Stimulated activated naive CD8-positive, alpha-beta T cell treated with anti-CD3 and anti-CD28 coated beads, Interleukin-15, Interleukin-2, amounts not matched to agents 100 U/mL and 50 U/mL, for 24 hours (primary cell): ENCODE measurements at regions not wholly inside any gene's neighbourhood (a gene's known extent, or its start where the extent isn't known, plus 50 kb on each side); places are given as distances from the start of the nearest gene placed in this dataset.
"Not testable (repeated sequence)": the region's sequence is repeated elsewhere in the genome, so short reads cannot be mapped to it uniquely, and the experiment has no call there.

Experiments
- ATAC-seq: fragments of 150-1000 bp; cut with Tn5 transposase; one replicate; pipeline ENCODE4 v1.10.0; 2021
- DNase-seq: peaks from one replicate; pipeline ENCODE4 v3.0.0; 2021

DNA sequence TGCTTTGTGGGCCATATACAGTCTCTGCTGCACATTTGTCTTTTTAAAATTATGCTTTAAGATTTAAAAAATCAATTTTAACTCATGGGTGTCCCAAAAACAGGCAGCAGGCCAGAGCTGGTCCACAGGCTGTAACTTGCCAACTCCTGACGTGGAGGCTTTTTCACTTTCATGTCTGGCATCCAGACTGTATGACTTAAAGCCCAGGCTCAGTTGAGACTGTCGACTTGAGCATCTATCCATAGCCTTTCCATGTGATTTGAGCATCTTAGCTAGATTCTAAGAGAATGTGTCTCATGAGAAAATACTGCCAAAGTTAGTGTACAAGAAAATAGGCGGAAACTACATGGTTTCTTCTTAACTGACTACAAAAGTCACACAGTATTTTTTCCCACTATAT is 559.0 kb upstream of the TUSC1 start:
- ATAC-seq (no peak), DNase-seq (no peak)

DNA sequence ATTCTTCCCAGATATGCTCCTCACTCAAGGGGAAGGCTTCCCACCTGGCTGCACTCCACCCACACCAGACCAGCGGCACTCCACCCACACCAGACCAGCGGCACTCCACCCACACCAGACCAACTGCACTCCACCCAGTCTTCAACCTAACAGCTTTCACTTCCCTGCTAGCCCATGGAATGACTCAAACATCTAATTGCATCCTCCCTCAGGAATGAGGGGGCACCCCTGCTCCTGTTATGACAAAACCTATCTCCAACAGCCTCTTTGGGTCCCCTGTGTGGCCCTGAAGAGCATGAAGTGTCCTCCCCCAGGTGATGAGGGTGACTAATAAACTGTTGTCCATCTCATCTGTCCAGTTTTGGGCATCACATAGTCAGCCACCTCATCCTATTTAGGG is 556.6 kb upstream of the TUSC1 start:
- no peak for DNase-seq
- no peak for ATAC-seq

DNA sequence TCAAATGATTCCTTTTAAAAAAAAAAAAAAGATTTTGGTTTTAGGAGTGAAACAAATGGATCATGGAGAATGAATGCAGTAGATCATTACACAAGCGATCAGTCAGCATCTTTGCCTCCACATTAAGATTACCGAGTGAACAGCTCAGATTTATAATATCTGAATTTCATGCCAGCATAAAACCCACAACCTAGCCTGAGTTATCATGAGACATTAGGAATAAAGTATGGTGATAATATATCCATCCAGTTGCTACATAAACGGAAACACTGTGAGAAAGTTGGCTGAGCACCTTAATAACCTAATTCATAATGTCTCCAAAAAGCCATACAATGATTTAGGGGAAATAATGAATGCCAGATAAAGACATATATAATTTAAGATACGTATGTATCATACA is 553.1 kb upstream of the TUSC1 start:
- DNase-seq (no peak), ATAC-seq (no peak)

DNA sequence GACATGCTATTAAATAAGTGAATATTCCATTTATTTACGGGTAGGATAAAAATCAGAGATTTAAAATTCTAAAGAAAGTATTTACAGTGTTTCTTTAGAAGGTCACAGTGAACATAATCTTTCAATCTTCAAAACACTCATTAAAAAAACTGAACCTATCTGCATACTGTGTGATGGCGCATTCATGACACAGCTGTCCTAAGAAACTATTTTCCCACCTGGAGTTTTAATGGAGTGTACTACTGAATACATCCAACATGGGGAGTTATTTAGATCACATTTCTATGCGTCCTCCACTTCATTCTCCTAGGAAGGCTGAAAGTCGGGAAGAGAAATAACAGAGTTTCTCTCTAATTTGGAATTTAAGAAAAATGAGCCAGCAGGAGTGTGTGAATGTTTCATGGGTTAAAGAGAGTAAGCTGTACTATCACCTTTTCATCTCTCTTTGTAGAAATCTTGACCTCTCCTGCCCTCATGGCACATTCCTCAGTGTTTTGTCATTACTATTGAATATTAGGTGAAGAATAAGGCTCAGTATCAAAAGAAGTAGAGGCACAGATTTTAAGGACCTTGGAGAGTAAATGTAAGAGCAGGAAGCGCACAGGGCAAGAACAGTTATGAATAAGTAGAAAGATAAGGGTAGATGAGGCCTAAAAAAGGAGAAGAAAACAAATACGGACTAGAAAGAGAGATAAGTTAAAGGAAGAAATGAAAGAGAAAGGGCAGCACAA is 551.2 kb upstream of the TUSC1 start:
- DNase-seq (no peak), ATAC-seq (no peak)

DNA sequence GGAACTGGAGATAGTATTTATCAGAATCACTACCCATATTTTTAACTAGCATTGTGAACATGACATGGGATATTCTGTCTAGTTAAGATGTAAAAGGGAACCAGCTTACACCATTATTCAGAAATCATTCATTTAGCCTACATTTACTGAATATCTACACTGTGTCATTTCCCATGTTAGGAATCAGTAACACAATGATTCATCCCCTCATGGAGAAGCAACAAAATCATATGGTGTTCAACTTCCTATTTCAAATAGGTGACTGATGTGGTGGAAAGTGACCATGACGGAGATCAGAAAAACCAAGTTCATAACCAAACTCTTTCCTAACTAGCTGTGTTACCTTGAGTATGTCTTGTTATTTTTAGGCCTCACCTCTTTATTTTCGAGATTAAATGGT is 550.0 kb upstream of the TUSC1 start:
- no peak for ATAC-seq
- no peak for DNase-seq

DNA sequence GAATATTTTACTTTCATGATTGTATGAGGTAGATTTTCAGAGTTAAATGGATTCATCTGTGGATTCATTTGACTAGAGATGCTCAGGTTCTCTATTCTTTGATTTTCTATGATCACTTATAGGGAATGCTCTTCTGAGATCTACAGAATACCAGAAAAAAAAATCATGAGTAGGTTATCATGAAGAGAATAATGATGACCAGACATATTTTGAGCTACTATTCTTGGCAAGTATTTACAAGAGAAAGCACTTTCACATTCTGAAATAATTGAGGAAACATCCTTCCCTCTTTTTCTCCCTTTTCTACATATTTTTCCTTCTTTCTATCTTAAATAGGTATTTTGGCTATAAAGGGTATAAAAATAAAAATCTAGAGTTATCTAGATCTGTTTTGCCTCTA is 543.0 kb upstream of the TUSC1 start:
- ATAC-seq (no peak), DNase-seq (no peak)

DNA sequence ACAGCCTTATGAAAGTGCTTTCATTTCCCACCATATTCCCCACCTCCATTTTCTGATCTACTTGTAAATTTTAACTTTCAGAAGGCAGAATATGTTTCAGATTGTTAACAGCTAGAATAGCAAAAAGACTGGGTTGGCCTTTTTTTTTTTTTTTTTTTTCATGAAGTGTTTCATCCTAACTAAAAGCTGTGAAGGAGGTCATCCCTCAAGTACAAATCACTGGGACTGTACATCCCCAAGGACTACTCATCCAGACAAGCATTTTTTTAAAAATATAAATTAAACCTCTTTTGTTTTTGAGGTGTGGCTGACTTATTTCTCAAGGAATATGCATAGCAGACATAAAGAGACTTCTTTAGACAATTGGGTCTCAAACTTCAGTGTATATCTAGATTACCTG is 542.1 kb upstream of the TUSC1 start:
- DNase-seq: no peak
- ATAC-seq: no peak

DNA sequence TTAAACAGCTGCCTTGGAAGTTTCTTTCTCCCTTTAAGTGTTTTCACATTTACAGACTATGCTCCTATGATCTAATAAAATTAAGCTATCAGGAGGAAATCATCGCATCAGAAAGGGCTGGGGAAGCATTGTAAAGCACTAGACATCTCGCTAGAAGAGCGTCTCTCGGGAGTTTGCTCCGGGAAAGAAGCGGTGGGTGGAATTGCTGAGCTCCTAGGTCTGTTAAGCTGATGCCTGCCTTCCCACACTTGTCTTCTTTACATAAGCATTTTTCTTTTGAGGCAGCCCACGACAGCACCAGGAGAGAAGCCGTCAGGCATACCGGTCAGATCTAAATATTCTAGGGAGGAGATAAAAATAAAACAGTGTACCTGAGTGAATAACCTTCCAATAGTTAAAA is 541.7 kb upstream of the TUSC1 start:
- DNase-seq: no peak

DNA sequence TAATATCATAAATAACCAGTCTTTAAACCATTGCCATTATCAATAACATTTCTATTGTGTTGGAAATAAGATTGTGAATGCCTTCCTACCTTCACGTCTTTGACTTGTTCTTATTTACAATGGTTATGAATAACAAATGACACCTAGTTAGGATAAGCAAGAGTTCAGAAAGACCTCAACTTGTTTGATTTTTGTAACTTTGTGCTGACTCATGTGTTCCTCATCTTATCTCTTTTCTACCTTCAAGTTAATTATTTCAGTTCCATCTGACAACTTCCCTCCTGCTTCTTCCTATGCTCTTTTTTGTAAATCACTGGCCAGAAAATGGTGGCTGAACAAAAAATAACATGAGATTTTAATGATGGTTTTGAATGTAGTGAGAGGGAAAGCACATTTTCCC is 538.5 kb upstream of the TUSC1 start:
- ATAC-seq (no peak), DNase-seq (no peak)

More for the DNA sequence above, 541.7 kb upstream of the TUSC1 start:
- no peak for ATAC-seq

DNA sequence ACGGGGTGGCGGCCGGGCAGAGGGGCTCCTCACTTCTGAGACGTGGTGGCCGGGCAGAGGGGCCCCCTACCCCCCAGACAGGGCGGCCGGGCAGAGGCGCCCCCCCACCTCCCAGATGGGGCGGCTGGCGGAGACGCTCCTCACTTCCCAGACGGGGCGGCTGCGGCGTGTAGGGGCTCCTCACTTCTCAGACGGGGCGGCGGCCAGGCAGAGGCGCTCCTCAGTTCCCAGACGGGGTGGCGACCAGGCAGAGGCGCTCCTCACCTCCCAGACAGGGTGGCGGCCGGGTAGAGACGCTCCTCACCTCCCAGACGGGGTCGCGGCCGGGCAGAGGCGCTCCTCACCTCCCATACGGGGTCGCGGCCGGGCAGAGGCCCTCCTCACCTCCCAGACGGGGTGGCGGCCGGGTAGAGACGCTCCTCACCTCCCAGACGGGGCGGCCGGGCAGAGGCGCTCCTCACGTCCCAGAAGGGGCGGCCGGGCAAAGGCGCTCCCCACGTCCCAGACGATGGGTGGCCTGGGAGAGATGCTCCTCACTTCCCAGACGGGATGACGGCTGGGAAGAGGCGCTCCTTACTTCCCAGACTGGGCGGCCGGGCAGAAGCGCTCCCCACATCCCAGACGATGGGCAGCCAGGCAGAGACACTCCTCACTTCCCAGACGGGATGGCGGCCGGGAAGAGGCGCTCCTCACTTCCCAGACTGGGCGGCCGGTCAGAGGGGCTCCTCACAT is 536.6 kb upstream of the TUSC1 start:
- not testable (repeated sequence) for ATAC-seq, DNase-seq

DNA sequence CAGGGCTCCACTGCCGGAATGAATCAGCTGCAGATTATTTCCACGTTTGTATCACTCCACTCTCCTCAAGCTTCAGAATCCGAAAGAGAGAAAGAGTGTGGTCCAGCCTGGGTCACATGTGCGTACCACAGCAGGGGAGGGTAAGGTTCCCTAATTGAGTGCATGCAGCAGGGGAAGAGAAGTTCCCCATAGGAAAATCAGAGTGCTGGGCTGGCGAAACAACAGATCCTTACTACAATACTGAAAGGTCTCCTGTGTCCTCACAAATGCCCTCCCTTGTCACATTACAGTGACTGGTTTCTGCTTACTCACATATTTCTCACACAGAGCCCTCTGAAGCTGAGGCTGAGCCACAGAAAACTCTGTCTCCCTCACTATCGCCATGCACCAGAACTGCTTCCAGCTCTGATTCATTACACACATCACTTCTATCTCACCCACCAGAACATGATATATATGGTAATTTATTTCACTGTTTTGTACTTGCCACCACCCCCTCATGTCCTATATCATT is 532.2 kb upstream of the TUSC1 start:
- no peak for DNase-seq
- ATAC-seq: no peak

DNA sequence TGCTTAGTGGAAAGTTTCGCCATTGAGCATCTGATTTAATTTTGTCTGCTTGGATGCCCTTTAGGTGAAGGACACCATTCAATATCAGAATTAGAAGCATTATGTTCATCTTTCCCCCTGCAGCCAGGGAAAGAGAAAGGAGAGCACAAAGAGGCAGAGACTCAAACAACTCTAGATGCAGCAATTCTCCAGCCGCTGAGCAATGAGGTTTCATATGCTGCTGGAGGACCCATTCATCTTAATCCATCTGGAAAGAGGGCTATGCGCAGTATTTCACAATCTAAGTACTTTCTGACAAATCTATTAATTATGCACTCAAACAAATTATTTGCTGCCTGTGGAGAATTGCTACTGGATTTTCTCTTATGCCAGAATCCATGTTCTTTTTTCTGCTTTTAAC is 527.0 kb upstream of the TUSC1 start:
- ATAC-seq: no peak
- DNase-seq: no peak

DNA sequence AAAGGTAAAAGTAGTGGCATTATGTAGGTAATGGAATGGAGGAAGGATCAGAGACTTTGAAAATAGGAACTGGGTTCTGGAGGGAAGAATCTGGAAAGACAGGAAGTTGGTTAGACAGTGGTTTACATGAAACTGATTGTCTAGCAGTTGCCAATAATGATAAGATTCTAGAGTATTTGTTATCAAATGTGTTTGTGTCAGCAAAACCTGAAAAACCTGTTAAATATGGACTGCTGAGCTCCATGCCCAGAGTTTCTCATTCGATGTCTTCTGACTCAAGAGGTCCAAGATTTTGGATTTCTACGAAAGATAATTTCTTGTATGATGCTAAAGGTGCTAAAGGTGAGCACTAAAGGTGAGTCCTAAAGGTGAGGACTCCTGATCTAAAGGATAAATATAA is 515.0 kb upstream of the TUSC1 start:
- ATAC-seq: no peak

DNA sequence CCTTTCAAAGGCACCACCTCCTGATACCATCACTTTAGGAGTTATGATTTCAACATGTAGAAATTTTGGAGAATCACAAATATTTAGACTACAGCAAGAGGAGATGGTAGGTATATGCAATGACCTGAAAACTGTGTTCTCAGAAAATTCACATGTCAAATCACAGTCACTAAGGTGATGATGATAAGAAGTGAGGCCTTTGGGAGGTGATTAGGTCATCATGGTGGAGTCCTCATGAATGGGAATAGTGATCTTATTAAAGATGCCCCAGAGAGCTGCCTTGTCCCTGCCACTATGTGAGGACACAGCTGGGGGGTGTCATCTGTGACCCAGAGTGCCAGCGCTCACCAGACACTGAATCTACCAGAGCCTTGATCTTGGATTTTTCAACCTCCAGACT is 513.5 kb upstream of the TUSC1 start:
- no peak for ATAC-seq
- DNase-seq: no peak

More for the DNA sequence above, 515.0 kb upstream of the TUSC1 start:
- DNase-seq: no peak

DNA sequence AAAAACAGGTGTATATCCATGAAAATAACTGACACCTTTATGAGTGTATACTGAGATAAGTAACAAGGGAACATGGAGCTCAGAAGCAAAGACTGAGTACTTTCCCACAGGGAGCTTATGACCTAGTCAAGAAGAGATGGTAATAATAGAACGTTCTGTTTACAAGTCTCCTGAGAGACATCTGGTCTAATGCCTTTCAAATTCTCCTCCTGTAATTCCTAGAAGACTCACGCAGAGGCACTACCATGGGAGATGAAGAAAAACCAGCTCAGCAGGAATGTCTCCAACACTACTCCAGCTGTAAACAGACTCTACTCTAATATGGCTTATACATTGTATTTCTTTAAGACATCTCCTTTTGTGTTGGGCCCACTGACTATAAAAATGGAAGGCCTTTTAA is 503.6 kb upstream of the TUSC1 start:
- no peak for DNase-seq
- ATAC-seq: no peak

DNA sequence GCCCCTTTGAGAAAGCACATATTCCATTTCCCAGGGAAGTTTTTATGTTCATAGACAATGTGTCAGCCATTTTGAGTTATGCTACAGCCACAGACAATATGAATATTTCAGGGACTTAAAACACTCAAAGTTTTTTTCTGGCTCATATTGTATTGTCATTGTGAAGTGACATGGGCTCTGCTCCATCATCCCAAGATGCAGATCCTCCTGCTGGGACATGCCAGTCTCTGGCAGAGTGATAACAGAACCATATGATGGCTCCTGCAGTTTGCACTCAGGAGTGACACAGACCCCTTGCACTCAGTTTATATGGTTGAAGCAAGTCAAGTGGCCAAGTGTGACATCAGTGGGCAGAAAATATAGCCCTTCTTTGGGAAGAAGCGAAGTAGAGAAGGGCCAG is 498.4 kb upstream of the TUSC1 start:
- DNase-seq (no peak), ATAC-seq (no peak)

DNA sequence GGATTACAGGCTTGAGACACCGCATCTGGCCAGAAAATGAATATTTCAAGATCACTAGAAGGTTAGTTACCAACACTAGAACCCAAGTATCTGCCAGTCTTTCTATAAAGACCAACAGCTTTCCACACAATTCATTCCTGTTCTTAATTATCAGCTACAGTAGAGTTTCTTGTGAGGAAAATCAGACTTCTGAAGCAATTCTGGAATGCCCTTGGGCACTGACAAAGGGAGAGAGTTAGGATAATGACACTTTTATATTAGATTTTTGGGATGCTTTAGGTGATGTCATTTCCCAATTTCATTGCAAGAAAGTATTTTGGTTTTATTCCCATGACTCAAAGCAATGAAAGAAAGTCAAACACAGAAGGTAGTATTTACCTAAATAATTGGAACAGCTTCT is 497.0 kb upstream of the TUSC1 start:
- ATAC-seq: no peak
- no peak for DNase-seq

DNA sequence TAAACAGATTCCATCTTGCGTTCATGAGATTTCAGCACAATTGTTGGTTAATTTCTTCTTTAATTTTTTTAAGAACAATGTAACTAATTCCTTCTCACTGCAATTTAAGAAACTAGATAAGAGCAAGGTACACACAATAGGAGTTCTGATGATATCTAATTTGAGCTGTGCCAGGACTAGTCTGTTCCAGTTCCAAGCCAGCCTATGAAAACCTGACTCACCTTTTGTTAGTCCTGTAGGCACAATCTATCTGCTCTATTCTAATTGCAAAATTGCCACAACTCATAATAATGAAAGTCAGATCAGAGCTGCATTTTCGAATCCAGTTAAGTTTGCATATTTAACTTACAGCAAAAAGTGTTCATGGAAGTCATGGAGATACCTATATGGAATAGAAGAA is 494.1 kb upstream of the TUSC1 start:
- no peak for ATAC-seq
- DNase-seq: no peak

DNA sequence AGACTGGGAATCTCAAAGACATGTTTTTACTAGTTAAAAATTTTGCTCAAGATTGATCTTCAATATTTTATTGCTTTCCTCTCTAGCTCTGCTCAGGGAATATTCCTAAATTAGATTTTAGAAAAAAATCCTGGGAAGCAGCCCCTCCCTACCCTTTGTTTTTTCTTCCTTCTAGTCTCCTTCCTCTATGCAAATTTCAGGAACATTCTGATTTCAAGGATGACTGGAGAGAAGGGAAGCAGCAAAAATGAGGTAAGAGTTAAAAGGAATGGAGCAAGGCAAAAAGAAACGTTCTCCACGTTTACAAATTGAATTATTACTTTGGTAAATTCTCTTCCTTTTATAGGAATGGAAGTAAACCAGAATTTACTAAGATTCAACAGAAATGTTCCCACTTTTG is 493.4 kb upstream of the TUSC1 start:
- ATAC-seq: no peak
- no peak for DNase-seq

DNA sequence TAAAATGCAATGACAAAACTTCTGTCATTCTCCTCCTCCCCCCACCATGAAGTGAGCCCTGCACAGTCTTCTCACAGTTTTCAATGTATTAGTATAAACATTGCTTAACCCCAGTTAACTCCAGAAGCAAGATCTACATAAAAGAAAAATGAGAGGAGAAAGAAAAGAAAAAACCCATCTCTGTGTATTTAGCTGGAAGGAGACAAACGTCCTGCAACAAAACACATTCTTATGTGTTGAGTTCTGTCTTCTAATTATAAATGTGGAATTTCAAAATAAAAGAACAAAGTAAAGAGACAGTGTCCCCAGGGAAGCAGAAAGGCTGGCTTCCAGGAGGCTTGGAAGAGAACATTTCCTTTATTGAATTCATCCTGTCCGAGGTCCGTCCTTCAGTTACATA is 491.9 kb upstream of the TUSC1 start:
- ATAC-seq (no peak), DNase-seq (no peak)

DNA sequence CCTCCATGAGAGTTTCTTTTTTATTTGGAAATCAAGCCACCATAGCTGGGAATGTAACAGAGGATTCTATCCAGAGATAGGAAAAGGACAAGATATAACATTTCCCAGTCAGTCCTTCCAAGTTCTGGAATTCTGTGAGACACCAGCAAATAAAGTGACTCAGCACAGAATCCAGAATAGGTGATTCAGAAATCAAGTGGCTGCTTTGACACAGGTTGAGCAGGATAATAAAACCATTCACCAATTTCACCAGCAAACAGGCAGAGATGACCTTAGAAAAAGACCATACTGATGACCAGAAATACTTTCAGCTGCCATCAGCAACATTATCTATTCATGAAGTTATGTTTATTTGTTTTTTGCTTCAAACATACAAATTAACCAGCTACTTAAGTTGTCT is 491.5 kb upstream of the TUSC1 start:
- DNase-seq: no peak
- ATAC-seq: no peak

DNA sequence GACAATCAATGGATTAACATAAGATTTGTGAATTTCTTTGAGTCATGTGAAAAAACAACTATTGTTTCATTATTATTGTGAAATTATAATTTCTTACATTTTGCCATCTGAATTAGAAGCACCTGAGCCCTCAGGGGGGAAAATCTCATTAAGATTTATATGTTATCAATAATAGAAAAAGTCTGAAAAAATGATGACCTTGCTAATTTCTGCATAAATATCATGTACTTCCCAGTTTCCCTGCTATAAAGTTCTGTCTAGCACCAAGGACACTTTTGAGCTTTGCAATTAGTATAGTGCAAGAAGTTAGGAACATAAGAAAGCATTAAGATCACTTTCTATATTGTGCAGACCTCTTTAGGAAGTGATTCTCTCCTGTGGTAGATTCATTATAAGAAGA is 488.3 kb upstream of the TUSC1 start:
- ATAC-seq: no peak
- DNase-seq: no peak

DNA sequence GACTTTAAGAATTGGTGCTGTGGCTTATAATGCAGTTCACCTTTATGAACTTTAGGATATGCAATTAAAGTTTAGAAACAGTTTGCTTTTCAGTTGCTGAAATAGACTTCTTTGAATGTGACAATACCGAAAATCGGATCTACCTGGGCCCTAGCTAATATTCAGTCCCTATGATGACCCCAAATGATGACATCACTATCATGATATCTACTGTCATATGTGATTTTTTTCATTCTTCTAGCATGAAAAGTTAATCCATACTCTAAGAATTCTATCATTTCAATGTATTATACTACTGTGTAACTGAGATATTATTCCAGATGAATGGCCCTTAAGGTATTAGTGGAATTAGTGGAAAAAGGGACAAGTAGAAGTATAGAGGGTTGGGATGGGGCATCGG is 487.2 kb upstream of the TUSC1 start:
- ATAC-seq (no peak), DNase-seq (no peak)

DNA sequence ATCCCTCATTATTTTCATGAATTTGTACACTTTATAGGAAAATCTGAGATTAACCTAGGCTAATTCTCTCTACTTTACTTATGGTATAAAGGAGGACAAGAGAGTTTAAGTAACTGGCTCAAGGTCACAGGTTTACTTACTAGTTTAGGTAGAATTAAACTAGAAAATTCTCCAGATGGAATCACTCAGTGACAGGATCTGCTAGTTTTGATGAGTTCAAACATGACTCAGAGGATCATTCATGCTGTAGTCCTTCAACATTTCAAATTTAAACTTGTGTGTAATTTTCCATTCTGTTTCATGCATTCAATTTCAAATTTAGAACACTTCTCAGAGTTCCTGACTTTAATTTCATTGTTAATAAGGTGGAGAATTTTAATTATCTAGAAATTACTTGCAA is 485.7 kb upstream of the TUSC1 start:
- DNase-seq: no peak

More for the DNA sequence above, 485.7 kb upstream of the TUSC1 start:
- ATAC-seq: no peak
